OCI-LY3 (cell line): ENCODE measurements at regions not wholly inside any gene's neighbourhood (a gene's known extent, or its start where the extent isn't known, plus 50 kb on each side); places are given as distances from the start of the nearest gene placed in this dataset.

Experiments used
- H2AFZ ChIP-seq: fragments of 200-600, 300-600 bp; shearing (Covaris generic); 2 replicates; pipeline ENCODE4 v1.6.0; 2014; ENCODE audit warnings: antibody characterized with exemption, low read depth, low read length
- H3K27ac ChIP-seq: fragments of 200-600, 300-600 bp; sonication (generic); 2 replicates; pipeline ENCODE4 v1.5.1; 2014; ENCODE audit warnings: mild to moderate bottlenecking, low read length, moderate library complexity, mixed read lengths
- H3K27me3 ChIP-seq: fragments of 200-600, 300-600 bp; sonication (generic); 2 replicates; pipeline ENCODE4 v1.6.1; 2014; ENCODE audit warnings: low read depth, low read length, mixed read lengths
- H3K36me3 ChIP-seq: fragments of 200-600, 300-600 bp; sonication (generic); replicated peaks from 2 replicates; pipeline ENCODE3; 2014; ENCODE audit warnings: low read depth, low read length, mixed read lengths
- H3K4me1 ChIP-seq: fragments of 300-600, 200-600 bp; sonication (generic); 2 replicates; pipeline ENCODE4 v1.6.1; 2014; ENCODE audit warnings: low read length, mixed read lengths
- H3K4me2 ChIP-seq: fragments of 200-600, 300-600 bp; sonication (generic); 2 replicates; pipeline ENCODE4 v1.6.1; 2014; ENCODE audit warnings: low read length, mixed read lengths
- H3K4me3 ChIP-seq: fragments of 300-600, 200-600 bp; sonication (generic); 2 replicates; pipeline ENCODE4 v1.5.1; 2014; ENCODE audit warnings: antibody characterized with exemption, mild to moderate bottlenecking, low read length, moderate library complexity
- H3K79me2 ChIP-seq: fragments of 300-600, 200-600 bp; shearing (Covaris generic); 2 replicates; pipeline ENCODE4 v1.6.1; 2014; ENCODE audit warnings: mild to moderate bottlenecking, low read length, mixed read lengths
- H3K9ac ChIP-seq: fragments of 300-600, 200-600 bp; shearing (Covaris generic); 2 replicates; pipeline ENCODE4 v1.6.0; 2014; ENCODE audit warnings: mild to moderate bottlenecking, low read length, moderate library complexity
- H3K9me3 ChIP-seq: fragments of 200-600, 300-600 bp; shearing (Covaris generic); 2 replicates; pipeline ENCODE4 v1.6.1; 2014; ENCODE audit warnings: low read length, mixed read lengths; ENCODE audit not compliant: insufficient read depth
- H4K20me1 ChIP-seq: fragments of 200-600, 300-600 bp; sonication (generic); 2 replicates; pipeline ENCODE4 v1.6.1; 2016; ENCODE audit warnings: low read length, mixed read lengths; ENCODE audit not compliant: insufficient read depth
- EZH2phosphoT487 ChIP-seq: fragments of 200-600 bp; shearing (Covaris generic); IDR thresholded peaks from 2 replicates; pipeline ENCODE4 v1.6.1; 2018; ENCODE audit warnings: antibody characterized with exemption, mixed run types, low read depth
- TF ChIP-seq, protein P1 (sequence below): fragments of 200-600, 300-600 bp; sonication (generic); IDR thresholded peaks from 2 replicates; pipeline ENCODE4 v1.5.1; 2014; ENCODE audit warnings: antibody characterized with exemption, low read length, low read depth

DNA sequence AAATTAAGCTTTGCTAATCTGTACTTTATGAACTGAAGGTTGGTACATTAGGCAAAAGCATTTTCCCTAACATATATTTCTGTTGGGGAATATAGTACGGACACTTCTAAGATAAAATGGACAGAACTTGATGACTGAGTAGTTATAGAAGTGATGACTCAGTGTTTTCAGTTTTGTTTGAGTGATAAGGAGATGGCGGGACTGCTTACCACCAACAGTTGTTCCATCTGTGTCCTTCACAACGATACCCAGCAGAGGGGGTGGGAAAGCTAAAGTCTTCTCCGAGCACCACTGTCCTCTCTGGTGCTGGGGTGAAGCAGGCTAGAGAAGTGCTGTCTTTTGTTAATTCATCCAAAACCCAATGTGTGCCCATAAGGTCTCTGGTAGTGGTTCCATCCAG, 195.8 kb downstream of the CD47 start:
- Histone ChIP-seq H3K27ac (no peak overlapping the region), H3K27me3 (peaks cover 61% of the 10 kb centered on the region), H3K79me2 (no peaks in the 10 kb centered on the region), H4K20me1 (no peaks in the 10 kb centered on the region), H3K4me3 (no peak overlapping the region), H2AFZ (no peak overlapping the region), H3K36me3 (no peaks in the 10 kb centered on the region), H3K9me3 (no peaks in the 10 kb centered on the region), H3K4me2 (no peak overlapping the region), H3K9ac (no peak overlapping the region), H3K4me1 (no peaks in the 10 kb centered on the region)
- no peak for TF ChIP-seq EZH2phosphoT487
- TF ChIP-seq, protein P1, sequence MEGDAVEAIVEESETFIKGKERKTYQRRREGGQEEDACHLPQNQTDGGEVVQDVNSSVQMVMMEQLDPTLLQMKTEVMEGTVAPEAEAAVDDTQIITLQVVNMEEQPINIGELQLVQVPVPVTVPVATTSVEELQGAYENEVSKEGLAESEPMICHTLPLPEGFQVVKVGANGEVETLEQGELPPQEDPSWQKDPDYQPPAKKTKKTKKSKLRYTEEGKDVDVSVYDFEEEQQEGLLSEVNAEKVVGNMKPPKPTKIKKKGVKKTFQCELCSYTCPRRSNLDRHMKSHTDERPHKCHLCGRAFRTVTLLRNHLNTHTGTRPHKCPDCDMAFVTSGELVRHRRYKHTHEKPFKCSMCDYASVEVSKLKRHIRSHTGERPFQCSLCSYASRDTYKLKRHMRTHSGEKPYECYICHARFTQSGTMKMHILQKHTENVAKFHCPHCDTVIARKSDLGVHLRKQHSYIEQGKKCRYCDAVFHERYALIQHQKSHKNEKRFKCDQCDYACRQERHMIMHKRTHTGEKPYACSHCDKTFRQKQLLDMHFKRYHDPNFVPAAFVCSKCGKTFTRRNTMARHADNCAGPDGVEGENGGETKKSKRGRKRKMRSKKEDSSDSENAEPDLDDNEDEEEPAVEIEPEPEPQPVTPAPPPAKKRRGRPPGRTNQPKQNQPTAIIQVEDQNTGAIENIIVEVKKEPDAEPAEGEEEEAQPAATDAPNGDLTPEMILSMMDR = no peak

DNA sequence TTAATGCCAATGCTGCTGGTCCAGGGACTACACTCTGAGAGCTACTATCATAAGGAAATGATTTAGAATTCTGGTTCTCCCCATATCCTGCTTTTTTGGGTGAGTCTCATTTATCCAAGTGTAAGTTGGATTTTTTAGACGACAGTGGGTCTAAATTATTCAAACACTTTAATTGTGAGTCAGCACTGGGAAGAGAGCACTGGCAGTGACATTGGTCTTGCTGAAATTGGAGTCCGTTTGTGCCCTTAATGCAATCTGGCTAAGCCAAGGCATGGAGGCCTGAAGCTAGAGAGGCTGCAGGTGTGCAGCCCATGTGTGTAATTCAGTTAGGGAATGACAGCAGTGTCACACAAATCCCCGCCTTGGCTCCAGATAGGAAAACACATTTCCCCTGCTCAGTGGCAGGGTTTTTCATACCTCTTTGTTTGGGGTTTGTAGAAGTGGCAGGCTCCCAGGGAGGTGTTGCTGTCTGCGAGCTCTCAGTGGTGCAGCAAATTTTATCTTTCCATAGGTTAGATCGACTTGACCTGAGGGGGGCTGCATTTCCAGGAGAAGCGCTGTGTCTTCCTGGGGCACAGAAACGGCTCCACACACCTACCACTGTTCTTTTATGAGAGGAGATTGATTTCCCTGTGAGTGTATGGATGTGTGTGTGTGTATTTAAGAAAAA, 197.7 kb downstream of the CD47 start:
- Histone ChIP-seq H2AFZ (no peak overlapping the region), H3K27me3 (peaks cover 53% of the 10 kb centered on the region), H3K27ac (no peak overlapping the region), H3K4me1 (no peaks in the 10 kb centered on the region), H3K9me3 (peaks cover 3% of the 10 kb centered on the region; the same call in 1 of the 2 replicates), H3K4me2 (no peak overlapping the region), H3K36me3 (no peaks in the 10 kb centered on the region), H3K4me3 (no peak overlapping the region), H3K9ac (no peak overlapping the region), H4K20me1 (no peaks in the 10 kb centered on the region), H3K79me2 (no peaks in the 10 kb centered on the region)
- TF ChIP-seq, protein P1 = no peak
- TF ChIP-seq EZH2phosphoT487 = no peak

DNA sequence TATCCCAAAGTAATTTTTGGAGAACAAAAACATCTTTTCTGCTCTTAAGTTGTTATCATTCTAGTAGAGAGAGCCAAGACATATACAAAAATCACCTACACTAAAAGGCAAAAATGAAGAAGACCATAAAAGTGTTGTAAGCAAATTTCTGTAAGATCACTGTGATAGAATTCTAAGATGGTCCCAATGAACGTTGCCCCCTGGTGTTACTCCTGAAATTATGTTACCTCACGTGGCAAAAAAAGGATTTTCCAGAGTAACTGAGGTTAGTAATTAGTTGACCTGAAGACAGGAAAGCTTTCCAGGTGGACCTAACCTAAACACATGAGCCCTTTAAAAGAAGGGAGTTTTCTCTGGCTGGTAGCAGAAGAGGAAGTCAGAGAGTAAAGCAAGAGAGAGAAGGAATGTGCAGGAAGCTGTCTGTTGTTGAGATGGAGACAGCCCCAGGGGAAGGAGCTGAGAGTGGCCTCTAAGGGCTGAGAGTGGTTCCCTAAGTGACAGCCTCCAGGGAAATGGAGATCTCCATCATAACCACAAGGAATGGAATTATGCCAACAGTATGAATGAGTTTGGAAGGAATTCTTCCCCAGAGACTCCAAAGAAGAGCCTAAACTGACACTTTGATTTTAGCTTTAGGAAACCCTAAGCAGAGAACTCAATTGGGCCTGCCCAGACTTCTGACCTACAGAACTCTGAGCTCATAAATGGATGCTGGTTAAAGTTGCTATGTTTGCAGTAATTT, 205.9 kb downstream of the CD47 start:
- H3K9me3 ChIP-seq = peaks cover 3% of the 10 kb centered on the region; the same call in 1 of the 2 replicates
- H3K4me2 ChIP-seq = no peak overlapping the region
- H3K27ac ChIP-seq = no peak overlapping the region
- no peak overlapping the region for H2AFZ ChIP-seq
- H3K27me3 ChIP-seq = no peaks in the 10 kb centered on the region
- H3K79me2 ChIP-seq = no peaks in the 10 kb centered on the region
- no peaks in the 10 kb centered on the region for H4K20me1 ChIP-seq
- no peak overlapping the region for H3K9ac ChIP-seq
- no peak for TF ChIP-seq EZH2phosphoT487
- TF ChIP-seq, protein P1 = peak; percentile 16
- H3K36me3 ChIP-seq = no peaks in the 10 kb centered on the region
- H3K4me3 ChIP-seq = no peak overlapping the region
- H3K4me1 ChIP-seq = no peaks in the 10 kb centered on the region

- H3K9me3 ChIP-seq = peaks cover under 1% of the 10 kb centered on the region; the same call in 1 of the 2 replicates
- H3K4me3 ChIP-seq = no peak overlapping the region
- H3K4me1 ChIP-seq = no peaks in the 10 kb centered on the region
- H3K79me2 ChIP-seq = no peaks in the 10 kb centered on the region
- H3K36me3 ChIP-seq = no peaks in the 10 kb centered on the region
- no peaks in the 10 kb centered on the region for H3K27me3 ChIP-seq
- TF ChIP-seq EZH2phosphoT487 = no peak
- TF ChIP-seq, protein P1 = no peak
- no peak overlapping the region for H3K9ac ChIP-seq
- no peak overlapping the region for H2AFZ ChIP-seq
- H3K27ac ChIP-seq = no peak overlapping the region
- H4K20me1 ChIP-seq = no peaks in the 10 kb centered on the region
- no peak overlapping the region for H3K4me2 ChIP-seq
These were observed 206.8 kb downstream of the CD47 start for GRCh38 chr3:107884028-107884427.
